Loucy (cell line): ENCODE measurements at regions not wholly inside any gene's neighbourhood (a gene's known extent, or its start where the extent isn't known, plus 50 kb on each side); places are given as distances from the start of the nearest gene placed in this dataset.

Experiments used
- CTCF ChIP-seq: fragments of 200-600 bp; sonication (generic); conservative IDR thresholded peaks from 2 replicates; pipeline ENCODE4 v1.5.1; 2014; ENCODE audit warnings: mild to moderate bottlenecking, antibody characterized with exemption, low read length
- EZH2phosphoT487 ChIP-seq: fragments of 200-600 bp; IDR thresholded peaks from 2 replicates; pipeline ENCODE4 v1.6.1; 2018; ENCODE audit warnings: antibody characterized with exemption, mild to moderate bottlenecking, moderate library complexity, borderline replicate concordance

GRCh38 chr6:21382821-21383449 lies 210.6 kb upstream of the SOX4 start:
- TF ChIP-seq CTCF (no peak), EZH2phosphoT487 (no peak)
